ENCODE measurements at regions not wholly inside any gene's neighbourhood (a gene's known extent, or its start where the extent isn't known, plus 50 kb on each side); places are given as distances from the start of the nearest gene placed in this dataset.
"Not testable (repeated sequence)": the region's sequence is repeated elsewhere in the genome, so short reads cannot be mapped to it uniquely, and the experiment has no call there.

GRCh38 chr9:108742191-108742590 is 113.6 kb downstream of the ACTL7B start:
- no peaks in the 10 kb centered on the region for H3K27me3 ChIP-seq (ENCODE audit: insufficient read depth, low read length)
- H3K14ac ChIP-seq (ENCODE audit: low read length), result no peak overlapping the region
- no peak overlapping the region for H4K91ac ChIP-seq (ENCODE audit: low read depth, low read length)
- H3K36me3 ChIP-seq (ENCODE audit: control insufficient read depth in 1 of 2, insufficient read depth in 2 of 2, low read length in 2 of 2), result no peaks in the 10 kb centered on the region
- no peaks in the 10 kb centered on the region for H3K79me1 ChIP-seq (ENCODE audit: low read length)
- no peak overlapping the region for H3K4me3 ChIP-seq (ENCODE audit: low read depth, low read length)
- H3K4me2 ChIP-seq (ENCODE audit: low read length), result no peak overlapping the region
- DNase-seq, result peak; percentile 83 to 89
- H3K9ac ChIP-seq (ENCODE audit: low read length), result no peak overlapping the region
- H3K4me1 ChIP-seq (ENCODE audit: control insufficient read depth in 1 of 2, insufficient read depth in 2 of 2, low read length in 2 of 2), result peaks cover 4 to 8% of the 10 kb centered on the region in 2 experiments
- H3K9me3 ChIP-seq (ENCODE audit: insufficient read depth, low read depth, low read length), result no peaks in the 10 kb centered on the region
- no peak overlapping the region for H3K18ac ChIP-seq (ENCODE audit: low read length)
- H3K4ac ChIP-seq (ENCODE audit: low read depth, low read length), result no peak overlapping the region
- H3K23ac ChIP-seq (ENCODE audit: low read length), result no peak overlapping the region
- H2BK120ac ChIP-seq (ENCODE audit: insufficient read depth, low read length, poor library complexity), result no peak overlapping the region
- no peak overlapping the region for H2AFZ ChIP-seq (ENCODE audit: insufficient read depth, low read length, poor library complexity)
- no peak overlapping the region for H4K12ac ChIP-seq (ENCODE audit: low read depth, low read length)
- H4K8ac ChIP-seq (ENCODE audit: low read depth, low read length), result no peak overlapping the region
- H2BK5ac ChIP-seq (ENCODE audit: low read depth, low read length, poor library complexity), result no peak overlapping the region
- no peak overlapping the region for H3K27ac ChIP-seq (ENCODE audit: low read depth, low read length)
- no peak overlapping the region for H2BK12ac ChIP-seq (ENCODE audit: low read length)
- no CpG with 5 or more reads among the region's 5 CpGs for WGBS (ENCODE audit: extremely low coverage, insufficient coverage, insufficient read length)
- no peak overlapping the region for H2AK5ac ChIP-seq (ENCODE audit: low read length)
- H3K79me2 ChIP-seq (ENCODE audit: control insufficient read depth, insufficient read depth, low read length, poor library complexity), result no peaks in the 10 kb centered on the region

DNA sequence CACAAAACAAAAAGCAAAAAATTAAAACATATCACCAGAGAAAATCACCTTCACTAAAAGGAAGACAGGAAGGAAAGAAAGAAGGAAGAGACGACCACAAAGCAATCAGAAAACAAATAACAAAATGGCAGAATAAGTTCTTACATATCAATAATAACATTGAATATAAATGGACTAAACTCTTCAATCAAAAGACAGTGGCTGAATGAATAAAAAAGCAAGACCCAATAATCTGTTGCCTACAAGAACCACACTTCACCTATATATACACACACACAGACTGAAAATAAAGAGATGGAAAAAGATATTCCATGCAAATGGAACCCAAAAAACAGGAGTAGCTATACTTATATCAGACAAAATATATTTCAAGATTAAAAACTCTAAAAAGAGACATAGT is 124.5 kb downstream of the ACTL7B start:
- H3K14ac ChIP-seq (ENCODE audit: low read length); H3K27ac ChIP-seq (ENCODE audit: low read depth, low read length); H3K4me2 ChIP-seq (ENCODE audit: low read length); H4K8ac ChIP-seq (ENCODE audit: low read depth, low read length); H3K4ac ChIP-seq (ENCODE audit: low read depth, low read length); H3K9ac ChIP-seq (ENCODE audit: low read length); H2BK120ac ChIP-seq (ENCODE audit: insufficient read depth, low read length, poor library complexity); H4K91ac ChIP-seq (ENCODE audit: low read depth, low read length); H3K4me3 ChIP-seq (ENCODE audit: low read depth, low read length); H3K18ac ChIP-seq (ENCODE audit: low read length); H2BK12ac ChIP-seq (ENCODE audit: low read length); DNase-seq; H3K27me3 ChIP-seq (ENCODE audit: insufficient read depth, low read length); H4K12ac ChIP-seq (ENCODE audit: low read depth, low read length); H2AFZ ChIP-seq (ENCODE audit: insufficient read depth, low read length, poor library complexity); H3K36me3 ChIP-seq (ENCODE audit: control insufficient read depth in 1 of 2, insufficient read depth in 2 of 2, low read length in 2 of 2); H3K4me1 ChIP-seq (ENCODE audit: control insufficient read depth in 1 of 2, insufficient read depth in 2 of 2, low read length in 2 of 2); H3K9me3 ChIP-seq (ENCODE audit: insufficient read depth, low read depth, low read length); H3K79me2 ChIP-seq (ENCODE audit: control insufficient read depth, insufficient read depth, low read length, poor library complexity); H2AK5ac ChIP-seq (ENCODE audit: low read length); H3K23ac ChIP-seq (ENCODE audit: low read length); H2BK5ac ChIP-seq (ENCODE audit: low read depth, low read length, poor library complexity); H3K79me1 ChIP-seq (ENCODE audit: low read length): not testable (repeated sequence)
- no CpG with 5 or more reads among the region's 1 CpG for WGBS (ENCODE audit: extremely low coverage, insufficient coverage, insufficient read length)

GRCh38 chr9:108727580-108728111 is 128.1 kb downstream of the ACTL7B start:
- no peak overlapping the region for H3K14ac ChIP-seq (ENCODE audit: low read length)
- H3K4me3 ChIP-seq (ENCODE audit: low read depth, low read length), result no peak overlapping the region
- H3K36me3 ChIP-seq (ENCODE audit: control insufficient read depth in 1 of 2, insufficient read depth in 2 of 2, low read length in 2 of 2), result no peaks in the 10 kb centered on the region
- no peak overlapping the region for H3K18ac ChIP-seq (ENCODE audit: low read length)
- no peak overlapping the region for H4K12ac ChIP-seq (ENCODE audit: low read depth, low read length)
- H3K27ac ChIP-seq (ENCODE audit: low read depth, low read length), result no peak overlapping the region
- no peak overlapping the region for H2BK5ac ChIP-seq (ENCODE audit: low read depth, low read length, poor library complexity)
- no peak overlapping the region for H3K4ac ChIP-seq (ENCODE audit: low read depth, low read length)
- no peak overlapping the region for H4K91ac ChIP-seq (ENCODE audit: low read depth, low read length)
- H3K9ac ChIP-seq (ENCODE audit: low read length), result no peak overlapping the region
- no peak overlapping the region for H2BK12ac ChIP-seq (ENCODE audit: low read length)
- no peaks in the 10 kb centered on the region for H3K27me3 ChIP-seq (ENCODE audit: insufficient read depth, low read length)
- WGBS (ENCODE audit: extremely low coverage, insufficient coverage, insufficient read length), result no CpG with 5 or more reads among the region's 2 CpGs
- no peaks in the 10 kb centered on the region for H3K79me2 ChIP-seq (ENCODE audit: control insufficient read depth, insufficient read depth, low read length, poor library complexity)
- no peak overlapping the region for H4K8ac ChIP-seq (ENCODE audit: low read depth, low read length)
- H3K4me1 ChIP-seq (ENCODE audit: control insufficient read depth in 1 of 2, insufficient read depth in 2 of 2, low read length in 2 of 2), result peaks cover 0 to 2% of the 10 kb centered on the region in 2 experiments
- H2AFZ ChIP-seq (ENCODE audit: insufficient read depth, low read length, poor library complexity), result no peak overlapping the region
- DNase-seq, result no peak
- H3K23ac ChIP-seq (ENCODE audit: low read length), result no peak overlapping the region
- H3K9me3 ChIP-seq (ENCODE audit: insufficient read depth, low read depth, low read length), result no peaks in the 10 kb centered on the region
- H3K4me2 ChIP-seq (ENCODE audit: low read length), result no peak overlapping the region
- H2BK120ac ChIP-seq (ENCODE audit: insufficient read depth, low read length, poor library complexity), result no peak overlapping the region
- no peaks in the 10 kb centered on the region for H3K79me1 ChIP-seq (ENCODE audit: low read length)
- no peak overlapping the region for H2AK5ac ChIP-seq (ENCODE audit: low read length)

DNA sequence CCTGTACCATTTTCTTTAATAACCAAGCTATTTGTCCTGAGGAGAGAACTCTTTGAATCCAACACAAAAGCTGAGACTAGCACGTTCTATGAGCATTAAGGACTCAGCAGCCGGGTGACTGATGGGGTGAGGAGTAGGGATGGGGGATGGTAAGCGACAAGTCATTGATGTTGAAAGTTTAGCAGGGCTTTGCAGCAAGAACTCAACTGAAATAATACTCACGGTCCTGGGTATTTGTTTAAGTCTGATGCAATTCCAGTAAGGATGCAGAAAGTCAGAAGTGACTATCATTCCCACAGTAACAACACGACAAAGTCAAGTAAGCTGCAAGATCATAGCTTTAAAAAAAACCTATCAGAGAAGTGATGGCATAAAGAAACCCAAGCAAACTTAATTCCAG is 131.1 kb downstream of the ACTL7B start:
- Histone ChIP-seq H3K36me3 (ENCODE audit: control insufficient read depth in 1 of 2, insufficient read depth in 2 of 2, low read length in 2 of 2) (no peaks in the 10 kb centered on the region), H3K23ac (ENCODE audit: low read length) (no peak overlapping the region), H3K9ac (ENCODE audit: low read length) (no peak overlapping the region), H3K4me1 (ENCODE audit: control insufficient read depth in 1 of 2, insufficient read depth in 2 of 2, low read length in 2 of 2) (peaks cover 0 to 2% of the 10 kb centered on the region in 2 experiments), H2AK5ac (ENCODE audit: low read length) (no peak overlapping the region), H3K79me1 (ENCODE audit: low read length) (no peaks in the 10 kb centered on the region), H2BK12ac (ENCODE audit: low read length) (no peak overlapping the region), H2BK120ac (ENCODE audit: insufficient read depth, low read length, poor library complexity) (no peak overlapping the region), H3K9me3 (ENCODE audit: insufficient read depth, low read depth, low read length) (no peaks in the 10 kb centered on the region), H3K4me2 (ENCODE audit: low read length) (no peak overlapping the region), H3K79me2 (ENCODE audit: control insufficient read depth, insufficient read depth, low read length, poor library complexity) (no peaks in the 10 kb centered on the region), H4K91ac (ENCODE audit: low read depth, low read length) (no peak overlapping the region), H2BK5ac (ENCODE audit: low read depth, low read length, poor library complexity) (no peak overlapping the region), H3K4ac (ENCODE audit: low read depth, low read length) (no peak overlapping the region), H3K27ac (ENCODE audit: low read depth, low read length) (no peak overlapping the region), H4K8ac (ENCODE audit: low read depth, low read length) (no peak overlapping the region), H3K4me3 (ENCODE audit: low read depth, low read length) (no peak overlapping the region), H3K14ac (ENCODE audit: low read length) (no peak overlapping the region), H3K18ac (ENCODE audit: low read length) (no peak overlapping the region), H4K12ac (ENCODE audit: low read depth, low read length) (no peak overlapping the region), H2AFZ (ENCODE audit: insufficient read depth, low read length, poor library complexity) (no peak overlapping the region), H3K27me3 (ENCODE audit: insufficient read depth, low read length) (no peaks in the 10 kb centered on the region)
- no peak for DNase-seq
- WGBS (ENCODE audit: extremely low coverage, insufficient coverage, insufficient read length), result no CpG with 5 or more reads among the region's 5 CpGs
